ENCODE measurements at regions not wholly inside any gene's neighbourhood (a gene's known extent, or its start where the extent isn't known, plus 50 kb on each side); places are given as distances from the start of the nearest gene placed in this dataset.
"Not testable (repeated sequence)": the region's sequence is repeated elsewhere in the genome, so short reads cannot be mapped to it uniquely, and the experiment has no call there.

DNA sequence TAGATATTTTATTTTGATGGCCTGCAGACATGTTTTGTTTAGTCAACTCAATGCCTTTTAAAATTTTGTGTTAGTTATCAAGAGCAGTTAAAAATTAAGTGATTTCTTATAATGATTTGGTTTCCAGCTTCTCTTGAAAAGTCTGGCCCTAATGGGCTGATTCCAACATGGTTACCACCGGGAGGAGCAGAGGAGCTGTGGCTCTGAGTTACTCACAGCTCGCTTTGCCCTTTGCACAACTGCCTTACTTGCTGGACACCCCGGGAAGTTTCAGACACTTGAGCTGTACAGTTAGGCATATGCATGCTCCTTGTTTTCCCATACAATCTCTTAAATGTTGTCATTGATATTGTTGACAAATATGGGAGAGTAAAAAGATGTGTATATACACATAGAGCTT lies 173.1 kb upstream of the MMS22L start:
- DNase-seq (ENCODE audit: low spot score) = no peak

DNA sequence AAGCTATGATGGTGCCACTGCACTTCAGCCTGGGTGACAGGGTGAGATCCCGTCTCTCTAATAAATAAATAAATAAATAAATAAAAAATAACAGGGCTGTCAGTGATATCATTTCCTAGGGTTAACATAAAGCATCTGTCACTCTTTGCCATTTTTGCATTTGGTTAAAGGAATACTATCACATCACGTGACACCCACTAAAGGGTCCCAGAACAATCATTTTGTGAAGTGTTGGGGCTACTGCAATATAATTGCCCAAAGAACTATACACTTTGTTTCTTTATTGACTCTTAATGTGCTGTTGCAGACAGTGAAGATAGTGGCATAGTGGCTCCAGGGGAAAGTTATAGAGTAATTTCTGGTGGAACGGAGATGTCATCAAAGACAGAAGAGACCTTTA lies 176.5 kb upstream of the MMS22L start:
- no peak for DNase-seq (ENCODE audit: low spot score)

DNA sequence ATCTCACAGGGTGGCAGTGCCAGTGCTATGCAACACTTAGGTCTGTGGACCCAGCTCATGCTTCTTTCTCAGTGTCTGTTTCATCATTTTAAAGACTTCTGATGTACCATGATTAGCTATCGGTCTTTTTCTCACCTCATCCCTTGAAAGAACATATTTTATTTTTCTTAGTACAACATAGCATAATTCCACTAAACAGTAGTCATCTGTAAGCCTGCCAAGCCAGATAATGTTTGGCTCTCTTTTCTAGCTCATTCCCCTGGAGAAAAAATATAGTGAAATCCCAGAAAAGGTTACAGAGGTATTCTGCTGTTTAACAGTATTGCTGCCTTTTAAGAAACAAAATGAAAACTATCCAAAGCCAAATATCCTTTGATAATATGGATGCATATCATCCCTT lies 177.0 kb upstream of the MMS22L start:
- DNase-seq (ENCODE audit: low spot score) = no peak

DNA sequence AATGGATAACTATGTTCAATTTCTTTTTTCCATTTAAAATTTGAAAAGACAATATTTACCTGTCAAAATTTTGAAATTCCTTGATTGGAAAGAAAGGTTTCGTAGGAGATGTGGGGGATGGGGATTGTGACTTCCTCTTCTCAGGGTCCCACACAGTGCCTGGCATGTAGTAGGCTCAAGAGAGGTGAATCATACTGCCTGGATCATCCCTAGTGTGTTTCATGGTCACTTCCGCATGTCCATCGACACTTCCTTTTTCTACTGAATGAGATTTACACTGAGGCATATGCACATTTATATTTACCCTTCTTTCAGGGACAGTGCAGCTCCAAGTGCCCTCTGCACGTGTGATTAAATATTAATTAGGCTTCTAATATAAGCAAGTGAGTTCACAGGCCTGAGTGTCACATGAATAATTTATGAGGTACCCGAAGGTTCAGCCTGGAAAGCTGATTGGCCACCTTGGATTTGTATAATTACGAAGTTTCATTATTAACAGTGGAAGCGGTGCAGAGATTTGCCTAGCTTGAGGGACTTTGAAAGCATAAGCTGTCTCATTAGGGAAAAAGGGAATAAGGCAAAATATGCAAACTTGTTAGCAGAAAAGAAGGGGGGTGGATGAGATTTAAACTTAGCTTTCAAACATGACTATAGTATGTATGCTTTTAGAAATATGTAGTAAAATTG lies 177.5 kb upstream of the MMS22L start:
- no peak for DNase-seq (ENCODE audit: low spot score)

DNA sequence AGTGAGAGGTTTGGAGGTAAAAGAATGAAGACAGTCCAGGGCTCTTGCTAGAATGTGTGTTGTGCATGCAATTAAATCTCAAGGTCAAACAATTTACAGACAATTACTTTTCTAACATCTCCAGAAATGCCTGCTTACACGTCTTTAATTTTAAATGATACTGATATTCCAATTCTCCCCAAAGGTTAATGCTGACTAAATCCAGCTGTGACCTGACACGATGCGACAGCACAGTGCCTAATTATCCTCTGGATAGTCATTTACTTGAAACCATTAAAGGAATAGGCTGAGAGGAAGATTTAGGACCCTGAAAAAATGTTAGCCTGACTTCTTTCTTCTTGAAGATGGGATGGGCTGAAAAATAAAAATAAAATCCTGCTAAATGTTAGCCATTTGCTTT lies 178.2 kb upstream of the MMS22L start:
- no peak for DNase-seq (ENCODE audit: low spot score)

DNA sequence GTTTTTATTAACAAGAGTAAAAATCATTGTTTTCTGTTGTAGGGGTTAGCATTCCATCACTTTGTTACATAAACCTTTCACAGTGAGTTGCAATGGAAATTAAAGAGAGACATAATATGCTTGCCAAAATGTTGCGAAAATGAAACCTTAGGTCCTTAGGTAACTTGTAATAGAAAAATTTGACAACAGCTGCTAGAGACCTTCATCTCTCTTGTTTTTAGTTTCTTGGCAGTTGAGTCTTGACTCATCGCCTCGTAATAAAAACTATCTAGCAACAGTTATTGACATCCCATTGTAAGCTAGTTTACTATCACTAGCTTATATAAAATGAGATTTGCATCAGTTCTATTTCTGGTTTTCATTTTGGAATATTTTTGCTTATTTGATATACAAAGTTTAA lies 179.0 kb upstream of the MMS22L start:
- no peak for DNase-seq (ENCODE audit: low spot score)

DNA sequence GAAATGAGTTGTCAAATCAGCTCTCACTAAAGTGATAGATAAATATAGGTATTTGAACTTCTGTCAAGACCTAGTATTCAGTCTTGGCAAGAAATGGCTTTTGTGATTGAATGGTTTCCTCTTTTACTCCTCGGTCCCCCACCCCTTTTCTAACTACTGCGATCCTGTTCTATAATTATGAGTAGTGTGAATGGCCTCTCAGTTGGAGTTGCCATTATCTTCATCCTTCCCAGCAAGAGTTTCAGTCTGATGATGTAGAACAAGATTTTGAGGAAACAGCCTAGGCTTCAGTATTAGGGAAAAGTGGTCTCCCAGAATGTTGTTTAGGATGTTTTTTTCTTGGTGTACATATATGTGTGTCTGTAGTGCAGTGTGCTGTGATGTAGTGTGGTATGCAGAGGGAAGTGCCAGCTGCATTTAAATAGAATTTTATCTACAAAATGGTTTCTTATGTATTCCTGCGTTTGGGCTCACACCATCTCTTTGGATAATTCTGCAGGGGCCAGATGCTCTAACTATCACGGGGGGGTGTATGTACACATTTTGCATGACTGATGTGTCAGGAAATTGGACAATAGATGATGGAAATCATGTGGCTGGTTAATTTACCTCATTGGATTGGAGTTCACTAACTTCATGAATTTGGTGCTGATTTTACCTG lies 180.1 kb upstream of the MMS22L start:
- no peak for DNase-seq (ENCODE audit: low spot score)

DNA sequence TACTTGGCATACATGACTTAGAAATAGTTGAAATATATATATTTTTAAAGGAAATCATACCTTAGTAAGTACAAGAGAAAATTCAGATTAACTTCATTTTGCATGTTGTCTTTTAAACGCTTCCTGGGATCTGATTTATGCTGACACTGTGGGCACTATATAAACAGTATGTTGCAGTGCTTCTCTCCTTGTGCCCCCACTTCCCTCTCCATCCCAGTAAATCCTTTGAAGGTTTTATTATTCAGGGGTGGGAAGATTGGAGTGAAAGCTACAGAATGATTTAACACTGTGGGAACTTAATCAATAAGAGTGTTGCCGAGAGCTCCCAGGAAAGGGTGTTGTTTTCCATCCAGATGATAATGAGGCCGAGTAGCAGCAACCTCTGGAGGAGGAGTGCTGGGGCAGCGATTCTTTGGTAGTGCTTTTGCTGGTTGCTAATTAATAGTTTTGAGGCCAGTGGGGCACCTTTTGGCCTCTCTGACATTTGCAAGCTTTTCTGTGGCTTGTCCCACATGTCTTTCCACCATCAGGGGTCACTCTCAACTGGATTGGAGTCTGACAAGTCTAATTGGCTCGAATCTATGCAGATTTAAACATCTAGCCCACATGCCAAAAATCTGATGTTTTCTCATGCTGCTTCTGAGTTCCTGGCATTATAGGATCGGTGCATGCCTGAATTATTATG lies 183.0 kb upstream of the MMS22L start:
- no peak for DNase-seq (ENCODE audit: low spot score)

DNA sequence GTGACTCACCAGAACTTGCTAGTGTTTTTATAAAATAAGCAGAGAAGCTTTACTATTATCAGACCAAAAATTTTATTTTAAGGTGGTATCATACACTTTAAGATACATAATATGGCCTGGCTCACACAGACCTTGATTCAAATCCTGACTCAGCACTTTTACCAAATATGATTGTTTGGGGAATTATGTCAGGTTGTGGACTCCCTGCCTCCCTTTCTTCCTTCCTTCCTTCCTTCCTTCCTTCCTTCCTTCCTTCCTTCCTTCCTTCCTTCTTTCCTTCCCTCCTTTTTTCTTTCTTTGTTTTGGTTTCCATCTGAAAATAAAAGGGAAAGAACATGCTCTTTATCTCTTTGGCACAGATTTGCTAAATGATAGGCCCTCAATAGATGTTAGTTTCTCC lies 186.0 kb upstream of the MMS22L start:
- no peak for DNase-seq (ENCODE audit: low spot score)

DNA sequence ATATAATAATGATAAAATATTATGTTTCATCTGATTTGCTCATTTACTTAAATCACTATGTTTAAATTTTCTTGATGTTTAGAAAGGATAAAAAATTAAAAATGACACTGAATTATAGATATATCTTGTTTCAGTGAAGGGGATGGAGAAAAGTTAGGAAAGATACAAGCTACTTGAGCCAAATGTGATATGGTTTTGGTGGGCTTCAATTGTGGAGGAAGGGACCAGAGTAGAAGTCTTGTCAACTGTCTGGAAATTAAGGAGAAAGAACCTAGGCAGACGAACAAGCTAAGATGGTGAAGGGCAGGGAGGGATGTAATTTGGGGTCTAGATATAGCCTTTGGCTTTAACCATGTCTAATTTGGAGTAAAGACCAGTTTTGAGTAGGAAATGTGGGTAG lies 186.4 kb upstream of the MMS22L start:
- no peak for DNase-seq (ENCODE audit: low spot score)

DNA sequence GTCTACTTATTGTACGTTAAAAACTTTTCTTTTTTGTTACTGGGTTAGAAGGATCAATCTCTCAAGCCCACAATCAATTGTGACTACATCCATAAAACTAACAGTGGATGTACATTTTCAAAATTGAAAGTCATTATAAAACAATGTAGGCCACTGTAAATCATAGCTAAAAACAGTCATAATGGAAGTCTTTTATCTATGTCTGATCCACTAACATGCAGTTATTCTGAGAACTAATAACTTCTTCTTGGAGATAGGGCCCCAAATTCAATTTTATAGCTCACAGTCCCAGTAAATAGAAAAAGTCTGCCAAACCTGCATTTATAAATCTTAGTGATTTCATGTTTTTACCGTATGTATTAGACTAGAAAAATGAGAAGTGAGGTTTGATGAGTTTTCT lies 187.3 kb upstream of the MMS22L start:
- no peak for DNase-seq (ENCODE audit: low spot score)

DNA sequence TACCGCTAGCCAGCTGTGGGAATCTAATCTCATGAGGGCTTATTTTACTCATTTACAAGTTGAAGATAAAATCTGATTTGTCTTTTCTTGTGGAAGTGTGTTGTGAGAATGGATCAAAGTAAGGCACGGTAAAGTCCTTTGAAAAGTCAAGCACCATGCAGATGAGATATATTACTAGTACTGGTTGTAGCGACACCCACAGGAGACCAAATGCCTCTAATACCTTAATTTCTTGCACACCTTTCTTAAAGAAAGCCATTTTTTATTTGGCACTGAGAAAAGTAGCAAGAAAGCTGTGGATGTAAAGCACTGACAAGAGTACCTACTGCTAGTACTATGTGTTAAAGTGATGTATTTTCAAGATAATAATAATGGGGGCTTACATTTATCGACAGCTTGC lies 191.0 kb upstream of the MMS22L start:
- no peak for DNase-seq (ENCODE audit: low spot score)

DNA sequence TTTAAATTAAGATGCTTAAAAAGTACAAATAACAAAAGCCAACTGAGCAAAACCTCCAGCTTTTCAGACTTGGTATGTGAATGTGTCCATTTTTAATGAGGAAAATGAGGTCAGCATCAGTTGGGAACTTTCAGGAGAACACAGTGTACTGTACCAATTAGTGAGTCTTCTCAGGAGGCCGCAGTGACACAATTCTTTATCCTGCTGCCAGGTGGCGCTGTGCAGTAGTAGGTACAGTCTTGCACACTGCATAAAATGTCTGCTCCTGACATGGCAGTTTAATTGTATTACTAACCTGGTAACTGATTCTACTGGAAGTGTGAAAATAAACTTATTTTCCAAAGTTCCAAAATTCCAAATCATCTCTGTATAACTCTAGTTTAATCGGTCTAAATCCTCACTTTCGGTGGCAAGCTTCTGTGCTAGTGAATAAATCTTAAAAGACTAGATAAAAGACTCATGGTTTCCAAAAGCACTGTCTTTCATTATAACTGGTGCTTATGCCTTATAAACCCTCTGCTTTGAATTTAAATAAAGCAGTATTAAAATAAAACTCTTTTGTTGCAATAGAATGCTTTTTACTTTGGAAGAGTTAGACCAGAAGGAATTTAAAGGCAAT lies 214.8 kb upstream of the MMS22L start:
- DNase-seq (ENCODE audit: low spot score) = peak; percentile 40

DNA sequence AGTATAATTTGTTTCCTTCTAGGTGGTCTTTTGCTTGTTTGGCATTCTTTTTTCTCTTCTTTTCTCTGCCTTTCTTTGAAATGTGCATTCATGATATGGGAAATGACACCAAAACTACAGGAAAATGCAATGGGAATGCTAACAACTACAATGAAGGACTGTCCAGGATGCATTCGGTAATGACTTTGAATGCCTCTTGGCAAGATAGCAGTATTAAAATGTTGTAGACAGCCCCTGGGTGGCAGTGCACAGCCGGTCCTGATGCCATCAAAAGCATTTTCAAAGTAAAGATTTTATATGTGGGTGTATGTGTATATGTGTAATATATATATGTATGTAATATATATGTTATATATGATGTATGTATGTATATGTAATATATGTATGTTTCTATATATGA lies 218.8 kb upstream of the MMS22L start:
- DNase-seq (ENCODE audit: low spot score) = no peak

DNA sequence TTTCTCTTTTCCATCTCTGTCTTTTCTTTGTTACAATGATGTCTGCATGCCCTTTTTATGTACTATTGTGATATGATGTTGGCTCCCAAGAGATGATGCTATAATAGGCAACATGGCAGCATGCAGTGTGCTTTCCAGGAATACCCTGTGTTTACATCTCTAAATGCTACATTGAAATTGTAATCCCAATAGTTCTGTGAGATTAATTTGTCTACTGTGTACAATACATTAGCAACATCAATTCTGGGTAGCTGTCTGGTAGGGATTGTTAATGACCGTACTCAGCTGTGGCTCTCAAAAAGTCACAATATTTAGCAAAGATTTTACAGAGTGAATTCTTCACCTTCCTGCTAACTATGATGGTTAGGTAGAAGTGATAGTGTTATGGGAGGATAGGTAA lies 225.6 kb upstream of the MMS22L start:
- no peak for DNase-seq (ENCODE audit: low spot score)

DNA sequence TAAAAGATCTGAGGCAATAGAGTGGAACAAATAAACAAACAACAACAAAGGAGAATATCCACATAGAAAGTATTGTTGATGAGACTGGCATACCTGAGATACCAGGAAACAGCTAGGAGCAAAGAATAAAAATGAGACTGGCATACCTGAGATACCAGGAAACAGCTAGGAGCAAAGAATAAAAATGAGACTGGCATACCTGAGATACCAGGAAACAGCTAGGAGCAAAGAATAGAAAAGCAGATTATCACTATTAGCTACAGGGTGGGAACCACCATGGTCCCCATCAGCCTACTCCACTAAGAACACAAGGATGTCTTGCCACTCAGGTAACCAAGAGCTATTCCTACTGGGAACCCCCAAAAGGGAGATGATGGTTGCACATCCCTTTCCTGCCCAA lies 230.2 kb upstream of the MMS22L start:
- DNase-seq (ENCODE audit: low spot score) = not testable (repeated sequence)

DNA sequence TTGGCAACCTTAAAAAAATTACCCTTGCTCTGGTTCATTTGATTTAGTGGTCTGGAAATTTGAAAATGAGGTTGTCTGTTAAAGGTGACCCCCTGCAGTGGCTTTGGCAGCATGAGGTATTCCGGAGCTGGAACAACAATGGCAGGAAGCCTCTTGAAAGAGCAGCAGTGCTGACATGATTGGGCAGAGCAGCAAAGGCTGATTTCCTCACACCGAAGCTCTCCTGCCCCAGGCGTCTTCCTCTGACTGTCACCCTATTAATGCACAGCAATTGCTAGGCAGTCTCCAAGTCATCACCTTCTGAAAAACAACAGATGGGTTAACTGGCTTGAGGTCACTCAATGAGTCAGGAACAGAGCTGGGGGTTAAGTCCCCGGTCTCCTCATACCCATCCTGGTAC lies 241.8 kb upstream of the MMS22L start:
- no peak for DNase-seq (ENCODE audit: low spot score)

DNA sequence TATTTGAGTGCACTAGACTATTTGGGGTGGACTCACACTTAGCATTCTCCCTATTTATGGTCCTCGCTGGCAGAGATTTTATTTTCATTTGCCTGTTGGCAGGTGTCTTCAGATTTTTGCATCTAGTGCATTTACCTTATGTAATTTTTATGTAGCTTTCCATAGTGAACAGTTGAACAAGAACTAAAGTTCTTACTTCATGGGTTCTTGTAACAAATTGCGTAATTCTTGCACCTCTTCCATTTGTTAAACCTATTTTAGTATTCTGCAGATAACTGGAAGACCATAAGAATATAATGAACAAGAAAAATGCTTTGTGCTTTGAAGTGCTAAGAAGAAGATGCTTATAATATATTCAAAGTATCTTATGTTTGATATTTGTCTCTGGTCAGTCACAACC lies 252.8 kb upstream of the MMS22L start:
- DNase-seq (ENCODE audit: low spot score) = no peak

DNA sequence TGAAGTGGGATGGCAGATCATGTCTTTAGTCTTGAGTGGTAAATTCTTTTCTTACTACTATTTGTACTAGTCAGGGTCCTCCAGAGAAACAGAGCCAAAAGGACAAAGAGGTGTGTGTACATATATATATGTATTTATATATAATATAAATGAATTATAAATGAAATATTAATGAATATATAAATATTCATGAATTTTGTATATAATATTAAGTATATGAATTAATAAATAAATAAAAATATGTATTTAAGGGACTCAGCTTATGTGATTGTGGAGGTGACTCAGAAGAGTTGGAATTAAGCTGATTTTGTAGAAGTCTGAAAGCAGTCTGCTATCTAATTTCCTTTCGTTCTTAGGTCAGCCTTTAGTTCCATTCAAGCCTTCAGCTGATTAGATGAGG lies 265.3 kb upstream of the MMS22L start:
- no peak for DNase-seq (ENCODE audit: low spot score)

DNA sequence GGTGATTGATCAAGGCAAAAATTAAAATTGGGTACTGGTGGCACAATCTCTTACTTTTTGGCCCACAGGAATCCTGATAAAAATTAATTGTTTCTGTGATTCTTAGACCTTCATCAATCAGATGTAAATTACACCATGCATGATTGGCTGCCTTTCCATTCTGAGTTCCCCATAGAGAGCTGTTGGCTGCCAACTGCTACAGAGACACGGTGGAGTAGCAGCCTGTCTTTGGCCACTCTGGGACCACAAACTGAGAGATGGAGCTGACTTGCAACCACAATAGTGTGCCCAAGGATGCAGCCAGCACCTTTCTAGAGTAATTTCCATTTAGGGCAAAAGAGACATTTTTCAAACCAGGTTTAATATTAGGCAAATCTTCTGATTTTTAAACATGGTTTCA lies 274.3 kb upstream of the MMS22L start:
- no peak for DNase-seq (ENCODE audit: low spot score)

DNA sequence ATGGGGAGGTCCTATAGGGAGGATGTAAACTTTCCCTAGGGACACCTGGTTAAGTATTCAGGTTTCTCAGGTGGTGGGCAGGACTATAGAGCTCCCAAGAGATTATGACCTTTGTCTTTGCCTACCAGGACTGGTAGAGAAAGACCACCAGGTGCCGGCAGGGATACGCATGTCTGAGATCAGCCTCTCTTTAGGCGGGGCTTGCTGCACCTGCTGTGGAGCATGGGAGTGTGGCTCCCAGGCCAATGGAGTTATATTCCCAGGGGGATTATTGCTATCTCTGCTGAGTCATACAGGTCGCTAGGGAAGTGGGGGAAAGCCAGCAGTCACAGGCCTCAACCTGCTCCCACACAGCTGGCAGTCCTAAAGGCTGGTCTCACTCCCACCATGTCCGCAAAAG lies 280.5 kb upstream of the MMS22L start:
- DNase-seq (ENCODE audit: low spot score) = no peak

DNA sequence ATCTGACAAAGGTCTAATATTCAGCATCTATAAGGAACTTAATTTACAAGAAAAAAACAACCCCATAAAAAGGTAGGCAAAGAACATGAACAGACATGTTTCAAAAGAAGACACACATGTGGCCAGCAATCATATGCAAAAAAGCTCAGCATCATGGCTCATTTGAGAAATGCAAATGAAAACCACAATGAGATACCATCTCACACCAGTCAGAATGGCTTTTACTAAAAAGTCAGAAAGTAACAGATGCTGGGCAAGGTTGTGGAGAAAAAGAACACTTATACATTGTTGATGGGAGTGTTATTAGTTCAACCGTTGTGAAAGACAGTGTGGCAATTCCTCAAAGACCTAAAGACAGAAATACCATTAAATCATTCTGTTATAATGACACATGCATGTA lies 289.9 kb upstream of the MMS22L start:
- DNase-seq (ENCODE audit: low spot score) = no peak

DNA sequence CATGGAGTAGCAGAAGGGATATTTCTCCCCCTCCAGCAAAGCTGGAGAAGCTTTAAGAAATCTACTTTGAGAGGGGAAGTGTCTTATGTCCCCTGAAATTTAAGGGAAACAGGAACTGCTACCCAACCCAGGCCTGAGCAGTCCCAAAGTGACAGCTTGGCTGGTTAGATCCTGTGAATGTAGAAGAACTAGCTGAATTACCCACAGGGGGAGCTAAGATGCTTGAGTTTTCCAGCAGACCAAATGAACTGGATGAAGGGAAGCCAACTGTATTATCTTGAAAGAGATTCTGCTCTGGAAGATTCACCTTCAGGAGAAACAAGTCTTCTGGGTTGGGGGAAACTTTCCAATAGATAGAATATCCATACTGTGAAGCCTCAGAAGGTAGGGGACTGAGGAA lies 303.3 kb upstream of the MMS22L start:
- no peak for DNase-seq (ENCODE audit: low spot score)
